ENCODE measurements at regions not wholly inside any gene's neighbourhood (a gene's known extent, or its start where the extent isn't known, plus 50 kb on each side); places are given as distances from the start of the nearest gene placed in this dataset.

- H3K4me3 ChIP-seq (ENCODE audit: control extremely low read depth in 1 of 5, extremely low read depth in 1 of 5, insufficient read depth in 1 of 5, low read depth in 2 of 5, low read length in 4 of 5): no peak overlapping the region
- H3K36me3 ChIP-seq (replicated peaks in 1 of 2; ENCODE audit: control extremely low read depth in 1 of 2, control insufficient read depth in 1 of 2, extremely low read depth in 1 of 2, insufficient read depth in 2 of 2, low read length in 1 of 2): no peaks in the 10 kb centered on the region
- no peak for ATAC-seq (ENCODE audit: low read depth)
- H3K27me3 ChIP-seq (replicated peaks in 1 of 4; ENCODE audit: control extremely low read depth in 1 of 4, control insufficient read depth in 3 of 4, insufficient read depth in 4 of 4, low read length in 3 of 4): no peaks in the 10 kb centered on the region
- H4K20me1 ChIP-seq (ENCODE audit: control insufficient read depth, insufficient read depth, low read length, poor library complexity, severe bottlenecking): no peaks in the 10 kb centered on the region
- intact Hi-C loops (cut with micrococcal nuclease): no loop called here
- Mint-ChIP-seq H3K27me3 (no peaks in the 10 kb centered on the region), H3K27ac (no peak overlapping the region), H3K4me1 (peaks cover 4% of the 10 kb centered on the region), H3K4me3 (no peak overlapping the region), H3K9me3 (ENCODE audit: insufficient read depth) (no peaks in the 10 kb centered on the region)
- no peaks in the 10 kb centered on the region for H3K9me3 ChIP-seq (ENCODE audit: control extremely low read depth in 1 of 3, control insufficient read depth in 2 of 3, insufficient read depth in 1 of 3, low read length in 2 of 3)
- H3K4me1 ChIP-seq (ENCODE audit: control insufficient read depth in 2 of 2, insufficient read depth in 2 of 2, low read length in 2 of 2): peaks cover 5 to 7% of the 10 kb centered on the region in 2 donors
- no peak for DNase-seq
- H3K4me2 ChIP-seq (replicated peaks; ENCODE audit: low read depth, low read length, poor library complexity, severe bottlenecking): no peak overlapping the region
- H3K27ac ChIP-seq (ENCODE audit: low read length in 2 of 2): no peak overlapping the region
- WGBS (ENCODE audit: insufficient coverage): no CpG with 5 or more reads among the region's 4 CpGs
- H3K79me2 ChIP-seq (ENCODE audit: control insufficient read depth, insufficient read depth, low read length): no peaks in the 10 kb centered on the region
- POLR2A ChIA-PET: no interaction called here
- TF ChIP-seq EZH2 (IDR thresholded peaks at IDR 0.05; ENCODE audit: borderline replicate concordance, insufficient read depth, low read depth, low read length, poor library complexity, severe bottlenecking) (no peak), CTCF (IDR thresholded peaks at IDR 0.05) (no peak)
- CTCF ChIA-PET: no interaction called here
- no peak overlapping the region for H3K9ac ChIP-seq (ENCODE audit: low read length)
- no peak overlapping the region for H2AFZ ChIP-seq (ENCODE audit: insufficient read depth, low read depth, low read length, poor library complexity, severe bottlenecking)
These were observed 52.0 kb upstream of the ZNRF2 start for GRCh38 chr7:30232391-30232790.
